GM21390 (cell line): ENCODE measurements at regions not wholly inside any gene's neighbourhood (a gene's known extent, or its start where the extent isn't known, plus 50 kb on each side); places are given as distances from the start of the nearest gene placed in this dataset.
A peak's percentile ranks its signal among the peaks of the same experiment; 100 is the strongest.

Experiments
- ATAC-seq: cut with Tn5 transposase; IDR thresholded peaks from one replicate; pipeline ENCODE4 v1.9.1; 2021; ENCODE audit not compliant: unreplicated experiment

- ATAC-seq: no peak
Measured at GRCh38 chrX:109841869-109842579, 109.0 kb upstream of the ACSL4 start.

DNA sequence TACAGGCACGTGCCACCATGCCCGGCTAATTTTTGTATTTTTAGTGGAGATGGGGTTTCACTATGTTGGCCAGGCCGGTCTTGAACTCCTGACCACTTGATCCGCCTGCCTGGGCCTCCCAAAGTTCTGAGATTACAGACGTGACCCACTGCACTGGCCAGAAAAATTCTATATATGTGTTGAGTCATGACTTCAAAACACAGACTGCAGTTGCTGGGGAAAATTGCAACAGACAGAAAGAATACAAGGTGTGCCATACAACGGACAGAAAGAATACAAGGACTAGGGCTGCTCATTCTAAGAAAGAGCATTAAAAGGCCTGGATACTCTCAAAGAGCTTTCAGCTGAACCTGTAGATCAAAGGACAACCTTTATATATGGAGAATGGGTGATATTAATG lies 109.6 kb upstream of the ACSL4 start:
- no peak for ATAC-seq

GRCh38 chrX:109843963-109844751 lies 111.1 kb upstream of the ACSL4 start:
- ATAC-seq: no peak

GRCh38 chrX:109844986-109845385 lies 111.9 kb upstream of the ACSL4 start:
- ATAC-seq: no peak

GRCh38 chrX:109845996-109846395 lies 112.9 kb upstream of the ACSL4 start:
- ATAC-seq: no peak

- ATAC-seq: no peak
Measured at GRCh38 chrX:109847257-109848187, 114.5 kb upstream of the ACSL4 start.

- peak; percentile 83 for ATAC-seq
Measured at GRCh38 chrX:109848461-109849050, 115.5 kb upstream of the ACSL4 start.

DNA sequence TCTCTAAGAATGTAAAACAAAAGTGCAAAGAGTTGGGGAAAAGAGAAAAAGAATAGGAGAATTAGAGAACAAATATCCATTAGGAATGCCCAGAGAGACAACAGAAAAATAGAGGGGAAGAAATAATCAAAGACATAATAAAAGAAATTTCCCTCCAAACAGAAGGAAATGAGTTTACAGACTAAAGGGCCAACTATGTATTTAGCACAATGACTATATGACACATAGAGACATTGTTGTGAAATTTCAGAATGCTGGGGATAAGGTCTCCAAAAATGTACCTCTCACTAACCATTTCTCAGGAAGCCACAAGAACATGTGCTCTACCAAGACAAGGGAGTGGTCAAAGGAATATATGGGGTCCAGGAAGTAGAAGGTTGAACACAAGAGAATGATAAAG lies 121.0 kb upstream of the ACSL4 start:
- no peak for ATAC-seq

- peak; percentile 60 for ATAC-seq
Measured at GRCh38 chrX:109855501-109855900, 122.4 kb upstream of the ACSL4 start.

DNA sequence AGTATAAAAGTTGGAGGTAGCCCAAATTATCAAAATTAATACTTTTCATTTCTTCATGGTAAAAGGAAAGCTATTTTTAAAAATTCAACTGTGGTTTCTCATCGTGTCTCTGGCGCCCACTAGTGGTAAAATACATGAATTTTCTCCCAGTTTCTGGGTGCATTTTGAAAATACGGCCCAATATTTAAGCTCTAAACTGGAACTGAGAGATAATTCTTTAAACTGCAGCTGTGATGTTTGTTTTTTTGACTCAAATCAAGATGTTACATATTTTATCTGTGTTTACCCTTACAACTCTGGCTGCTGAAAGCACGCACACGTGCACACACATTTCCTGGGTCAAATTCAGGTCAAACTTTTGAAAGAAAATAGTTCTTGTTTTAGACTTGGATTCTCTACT lies 123.9 kb upstream of the ACSL4 start:
- no peak for ATAC-seq

DNA sequence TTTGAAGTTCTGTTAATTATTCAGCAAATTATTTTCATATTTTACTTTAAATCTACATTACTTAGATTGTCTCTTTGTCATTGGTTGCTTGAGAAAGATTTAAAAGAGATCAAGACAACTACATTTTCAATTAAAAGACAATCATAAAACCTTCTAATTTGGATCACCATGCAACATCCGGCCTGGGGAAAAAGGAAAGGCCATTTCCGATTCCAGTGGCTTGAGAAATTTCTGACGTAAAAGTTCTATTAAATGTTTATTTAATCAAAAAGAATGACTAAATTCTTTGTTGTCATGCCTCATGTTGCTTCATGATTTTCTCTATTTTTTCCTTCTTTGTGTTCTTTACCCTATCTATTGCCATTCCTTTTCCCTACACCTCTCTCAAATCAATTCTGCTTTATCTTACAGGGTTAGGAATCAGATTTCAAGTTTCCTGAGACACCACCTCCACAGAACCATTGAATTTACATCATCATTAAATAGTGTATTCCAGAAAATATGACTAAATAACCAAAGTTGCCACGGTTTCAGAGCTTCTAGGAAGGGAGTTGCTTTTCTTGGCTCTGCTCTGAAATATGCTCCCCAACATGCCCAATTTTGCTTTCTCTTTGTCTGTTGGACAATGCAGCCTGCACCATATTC lies 124.6 kb upstream of the ACSL4 start:
- ATAC-seq: no peak

DNA sequence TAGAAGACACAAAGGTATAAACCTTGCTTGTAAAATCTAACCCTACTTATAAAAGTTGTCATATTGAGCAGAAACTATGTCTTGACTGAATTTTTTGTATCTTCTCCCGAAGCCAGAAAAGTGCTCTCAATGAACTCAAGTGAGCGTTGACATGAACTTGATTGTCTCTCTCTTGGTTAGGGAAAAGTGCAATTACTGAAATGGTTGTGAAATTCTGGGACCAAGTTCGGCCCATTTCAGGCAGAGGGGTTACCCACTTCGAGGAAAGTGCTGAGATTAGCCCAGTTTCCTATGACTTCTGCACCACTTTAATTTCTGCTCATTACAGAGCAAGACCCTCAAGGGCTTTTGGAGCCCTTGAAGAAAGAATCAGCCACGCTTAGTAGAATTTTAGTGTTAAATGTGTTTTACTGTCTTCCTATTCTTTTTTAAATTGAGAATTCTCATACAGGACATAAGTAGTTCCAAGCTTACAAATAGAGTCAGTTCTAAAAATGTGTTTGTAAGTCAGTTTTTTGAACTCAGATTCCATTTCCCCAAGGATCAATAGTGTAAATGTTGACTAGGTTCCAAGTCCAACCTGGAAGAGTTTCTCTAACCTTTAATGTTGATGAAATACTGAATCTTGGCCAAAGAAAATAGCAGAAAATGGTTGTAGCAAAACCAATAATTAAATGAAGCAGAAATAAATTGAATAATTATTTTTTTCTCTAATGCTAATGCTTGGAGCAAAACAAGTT lies 125.7 kb upstream of the ACSL4 start:
- no peak for ATAC-seq

GRCh38 chrX:109859651-109860050 lies 126.6 kb upstream of the ACSL4 start:
- no peak for ATAC-seq

GRCh38 chrX:109862433-109862832 lies 129.4 kb upstream of the ACSL4 start:
- ATAC-seq: no peak

DNA sequence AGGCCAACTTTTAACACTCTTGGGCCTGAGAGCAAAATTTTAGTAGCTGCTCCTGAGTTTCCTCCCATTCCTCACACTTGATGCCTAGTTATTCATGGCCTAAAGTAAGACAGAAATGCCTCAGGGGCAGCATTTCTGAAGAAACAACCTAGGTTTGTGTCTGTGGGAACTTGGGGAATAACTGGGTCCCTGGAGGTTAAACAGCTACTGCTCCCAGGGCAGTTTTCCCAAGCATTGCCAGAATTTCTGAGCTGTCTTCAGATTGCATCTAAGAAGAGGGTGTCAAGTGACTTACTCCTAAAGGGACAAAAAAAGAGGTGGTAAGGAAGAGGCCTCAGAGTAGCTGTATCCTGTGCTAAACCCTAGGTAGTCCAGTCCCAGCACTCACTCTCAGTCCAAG lies 130.8 kb upstream of the ACSL4 start:
- ATAC-seq: no peak

DNA sequence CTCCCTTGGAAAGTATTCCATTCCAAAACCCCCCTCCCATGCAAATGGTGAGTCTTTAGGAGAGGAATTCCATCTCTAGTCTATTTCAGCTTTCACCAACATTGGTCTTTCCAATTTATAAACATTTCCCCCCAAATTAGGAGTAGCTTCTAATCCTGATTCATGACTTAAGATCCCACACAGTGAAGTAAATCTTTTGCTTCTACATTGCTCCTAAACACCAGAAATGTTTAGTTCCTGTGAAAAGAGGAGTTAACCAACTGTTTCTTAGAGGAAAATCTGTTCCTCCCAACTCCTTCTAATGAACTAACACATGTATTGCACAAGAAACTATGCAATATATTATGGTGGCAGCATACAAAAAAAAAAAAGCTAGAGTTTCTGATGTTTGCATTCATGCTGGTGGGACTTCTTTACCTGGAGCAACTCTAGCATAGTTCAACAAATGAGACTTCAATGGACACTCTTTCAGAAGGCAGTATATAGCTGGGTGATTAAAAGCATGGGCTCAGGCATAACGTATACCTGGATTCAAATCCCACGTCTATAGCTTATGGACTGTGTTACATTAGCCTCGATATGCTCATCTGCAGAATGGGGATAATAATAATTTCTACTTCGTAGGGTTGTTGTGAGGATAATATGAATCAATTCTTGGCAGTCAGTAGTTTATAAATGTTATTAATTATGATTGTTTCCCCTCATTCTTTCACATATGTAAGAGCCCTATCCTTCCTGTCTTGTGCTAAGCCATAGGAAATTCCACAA lies 131.6 kb upstream of the TMEM164 start:
- ATAC-seq: no peak

DNA sequence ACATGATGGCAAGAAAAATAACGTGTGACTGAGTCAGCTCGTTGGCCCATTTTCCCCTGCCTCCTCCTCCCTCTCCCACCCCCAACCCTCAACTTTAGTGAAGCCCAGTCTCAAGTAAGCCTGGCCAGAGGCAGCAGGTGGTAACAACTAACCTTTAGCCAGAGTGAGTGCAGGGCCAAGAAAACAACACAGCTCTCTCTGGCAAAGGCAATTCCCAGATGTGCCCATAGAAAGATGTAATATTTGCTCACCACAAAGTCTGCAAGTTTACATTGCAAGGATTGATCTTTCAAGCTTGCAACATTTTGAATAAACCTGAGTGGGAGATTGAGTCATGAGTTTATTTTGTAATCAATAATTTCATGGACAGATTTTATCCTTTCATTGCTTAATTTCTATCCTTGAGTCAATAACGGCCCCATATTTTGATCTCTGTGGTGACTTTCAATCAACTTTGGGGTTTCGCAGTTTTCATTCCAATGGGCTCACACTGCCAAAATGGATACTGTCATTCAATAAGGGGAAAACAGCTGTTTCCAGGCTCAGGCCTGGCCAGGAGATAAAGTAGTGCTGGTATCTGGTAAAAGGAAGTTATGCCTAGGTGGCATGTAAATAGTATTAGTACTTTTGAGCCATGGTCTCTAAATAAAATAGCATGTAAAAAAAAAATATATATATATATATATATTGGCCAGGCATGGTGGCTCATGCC lies 130.7 kb upstream of the TMEM164 start:
- ATAC-seq: no peak

DNA sequence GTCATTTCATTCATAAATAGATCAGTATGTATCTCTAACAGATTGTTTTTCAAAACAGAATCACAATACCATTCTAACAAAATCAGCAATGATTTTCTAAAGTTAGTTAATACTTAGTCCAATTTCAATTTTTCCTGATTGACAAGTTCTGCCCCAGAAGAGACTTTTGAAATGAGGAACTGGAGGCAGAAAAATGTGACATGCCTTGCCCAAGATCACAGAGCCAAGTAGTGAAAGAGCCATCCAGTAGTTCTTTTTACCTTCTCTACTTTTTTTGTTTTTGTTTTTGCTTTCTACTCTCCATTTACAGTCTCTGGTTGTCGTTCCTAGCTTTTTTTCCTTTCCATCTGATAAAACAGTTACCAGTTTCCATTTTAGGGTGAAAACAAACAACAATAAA lies 129.3 kb upstream of the TMEM164 start:
- no peak for ATAC-seq

- no peak for ATAC-seq
Measured at GRCh38 chrX:109873983-109874382, 128.9 kb upstream of the TMEM164 start.
